Vagina (tissue), 2 donors: ENCODE measurements at regions not wholly inside any gene's neighbourhood (a gene's known extent, or its start where the extent isn't known, plus 50 kb on each side); places are given as distances from the start of the nearest gene placed in this dataset.

ENCODE experiments used
- CTCF ChIP-seq, 3 experiments: fragments of 450-650 bp in 2 of 3; fragments of 200-600 bp in 1 of 3; sonication (generic) in 1 of 3; IDR thresholded peaks; one replicate each; pipeline ENCODE4 v1.5.1; 2017 to 2019; ENCODE audit warnings: antibody characterized with exemption in 3 of 3, mild to moderate bottlenecking in 2 of 3, moderate library complexity in 2 of 3
- POLR2A ChIP-seq, 2 donors: fragments of 450-650 bp; IDR thresholded peaks; one replicate each; pipeline ENCODE4 v1.6.1; 2017; ENCODE audit warnings: antibody characterized with exemption in 2 of 2, mild to moderate bottlenecking in 2 of 2, moderate library complexity in 2 of 2

GRCh38 chr1:73820843-73821242 lies 377.1 kb downstream of the LRRIQ3 start:
- TF ChIP-seq CTCF (IDR thresholded peaks at IDR 0.05) (no peak), POLR2A (IDR thresholded peaks at IDR 0.05) (no peak)
